ENCODE measurements at regions not wholly inside any gene's neighbourhood (a gene's known extent, or its start where the extent isn't known, plus 50 kb on each side); places are given as distances from the start of the nearest gene placed in this dataset.
"Not testable (repeated sequence)": the region's sequence is repeated elsewhere in the genome, so short reads cannot be mapped to it uniquely, and the experiment has no call there.

DNA sequence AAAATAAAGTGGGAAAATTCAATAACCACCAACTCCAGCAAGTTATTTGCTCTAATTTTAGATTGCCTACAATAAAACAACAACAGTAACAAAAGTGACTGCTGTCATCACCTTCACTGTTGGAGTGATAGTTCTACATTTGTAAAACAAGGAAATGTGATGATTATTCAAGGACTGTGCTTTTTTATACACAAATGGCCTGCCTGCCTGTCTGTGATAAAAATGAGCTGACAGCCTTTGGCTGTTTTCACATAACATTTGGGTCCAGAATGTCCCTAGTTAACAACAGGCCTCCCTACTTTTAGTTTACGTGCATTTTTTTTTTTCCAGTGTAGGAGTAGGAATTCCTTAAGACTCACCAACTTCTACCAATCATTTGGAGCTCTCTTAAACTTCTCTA is 768.8 kb downstream of the PDCD6IP start:
- DNase-seq, result no peak

DNA sequence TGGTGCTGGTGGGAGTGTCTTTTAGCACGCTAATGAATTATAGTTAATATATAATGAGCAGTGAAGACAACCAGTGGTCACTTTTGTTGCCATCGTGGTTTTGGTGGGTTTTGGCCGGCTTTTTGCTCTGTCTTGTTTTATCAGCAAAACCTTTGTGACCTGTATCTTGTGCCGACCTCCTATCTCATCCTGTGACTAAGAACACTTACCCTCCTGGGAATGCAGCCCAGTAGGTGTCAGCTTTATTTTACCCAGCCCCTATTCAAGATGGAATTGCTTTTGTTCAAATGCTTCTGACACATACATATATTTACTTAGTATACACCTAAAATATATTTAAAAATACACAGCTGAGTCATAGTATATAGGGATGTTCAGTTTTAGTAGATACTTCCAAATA is 770.3 kb downstream of the PDCD6IP start:
- DNase-seq, result no peak

DNA sequence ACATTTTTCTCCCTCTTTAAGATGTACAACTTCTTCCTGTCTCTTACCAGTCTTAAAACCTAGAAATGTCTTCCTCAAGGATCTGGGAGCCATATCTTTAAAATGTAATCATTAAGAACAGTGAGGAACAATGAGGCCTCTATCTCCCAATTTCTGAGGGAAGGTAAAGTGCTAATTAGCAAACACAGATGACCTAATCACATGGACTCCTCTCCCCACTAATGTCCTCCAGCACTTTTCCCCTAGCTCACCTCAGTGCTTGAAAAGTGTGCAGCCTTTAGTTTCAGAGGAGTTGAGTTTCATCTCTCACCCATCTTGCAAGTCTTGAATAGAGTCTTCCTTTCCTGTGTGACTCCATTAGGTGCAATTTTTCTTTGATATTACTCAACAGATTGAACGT is 771.0 kb downstream of the PDCD6IP start:
- DNase-seq, result no peak

DNA sequence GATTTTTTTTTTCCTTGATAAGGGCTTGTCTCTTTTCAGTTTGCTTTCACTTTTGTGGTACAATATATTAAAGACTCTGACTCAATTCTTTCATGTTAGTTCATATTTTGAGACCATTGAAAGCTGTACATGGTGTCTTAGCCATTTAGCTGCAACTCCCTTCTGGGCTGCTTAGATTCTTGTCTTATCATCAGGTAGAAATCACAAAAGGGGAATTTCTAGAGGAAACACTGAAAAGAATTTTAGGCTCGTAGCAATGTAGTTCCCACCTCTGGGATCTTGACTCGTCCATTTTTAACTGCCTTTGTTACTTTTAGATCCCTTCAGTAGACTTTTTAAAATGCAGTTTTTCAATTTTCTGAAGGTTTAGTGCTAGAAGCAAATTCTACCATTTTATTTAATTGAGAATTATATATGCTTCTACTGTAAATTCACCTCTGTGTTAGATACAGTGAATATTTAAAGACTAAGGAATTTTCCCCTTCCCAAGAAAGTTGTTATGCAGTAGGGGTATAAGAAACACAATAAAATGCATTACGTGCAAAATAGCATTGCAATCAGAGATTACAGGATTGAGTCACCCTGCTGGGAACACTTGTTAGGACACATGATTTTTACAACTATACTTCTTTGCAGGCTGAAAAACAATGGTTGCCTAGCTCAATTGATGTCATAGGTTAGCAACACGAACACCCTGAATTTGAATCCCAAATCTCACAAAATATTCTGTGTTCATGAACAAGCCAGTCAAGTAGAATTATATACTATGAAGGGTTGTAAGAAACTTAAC is 772.7 kb downstream of the PDCD6IP start:
- no peak for DNase-seq

DNA sequence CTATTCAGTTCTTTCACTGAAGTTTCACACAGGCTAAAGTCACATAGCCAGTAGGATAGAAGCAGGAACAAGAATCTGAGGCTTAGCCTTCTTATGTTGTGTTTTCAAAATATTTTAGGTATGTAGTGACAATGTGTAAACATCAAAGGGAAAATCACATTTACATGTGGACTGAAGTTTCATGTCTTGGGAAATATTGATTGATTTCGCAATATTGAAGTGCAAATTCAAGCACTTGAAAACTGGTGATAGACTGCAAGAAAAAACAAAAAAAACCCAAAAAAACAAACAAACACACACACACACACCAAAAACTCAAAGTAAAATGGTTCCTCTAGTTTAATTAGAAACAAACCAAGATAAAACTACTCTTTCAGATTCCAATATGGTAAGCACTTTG is 773.3 kb downstream of the PDCD6IP start:
- no peak for DNase-seq

DNA sequence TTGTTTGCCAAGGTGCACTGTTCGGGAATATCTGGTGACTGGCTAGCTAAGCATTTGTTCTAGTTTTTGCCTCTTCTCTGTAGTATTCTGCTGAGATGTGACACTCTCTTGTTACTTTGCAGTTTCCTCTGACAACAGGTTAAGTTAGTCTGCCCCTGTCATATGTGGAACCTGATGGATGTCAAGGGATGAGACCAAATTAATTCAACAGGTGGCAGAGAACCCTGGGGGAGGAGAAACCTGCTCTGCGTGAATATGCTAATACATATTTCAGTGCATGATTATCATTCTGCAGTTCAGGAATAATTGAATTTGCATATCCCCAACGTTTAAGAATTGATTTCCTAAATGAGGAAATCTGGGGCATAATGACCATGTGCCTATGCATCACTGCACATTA is 777.3 kb downstream of the PDCD6IP start:
- no peak for DNase-seq

DNA sequence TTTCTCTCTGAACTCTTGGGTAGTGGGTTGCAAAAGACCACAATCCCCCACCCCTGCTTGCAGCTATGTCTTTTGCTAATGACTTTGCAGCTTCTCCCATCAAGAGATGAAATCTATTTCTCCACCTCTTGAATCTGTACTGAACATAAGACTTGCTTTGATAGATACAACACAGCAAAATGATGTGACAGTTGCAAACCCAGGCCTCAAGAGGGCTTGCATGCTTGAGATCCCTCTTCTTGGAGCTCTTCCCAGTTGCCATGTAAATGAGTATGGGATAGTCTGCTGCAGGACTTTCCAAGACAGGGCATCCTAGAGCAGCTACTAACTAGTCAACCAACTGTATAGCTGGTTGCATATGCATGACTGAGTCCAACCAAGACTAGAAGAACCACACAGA is 783.6 kb downstream of the PDCD6IP start:
- DNase-seq, result no peak

DNA sequence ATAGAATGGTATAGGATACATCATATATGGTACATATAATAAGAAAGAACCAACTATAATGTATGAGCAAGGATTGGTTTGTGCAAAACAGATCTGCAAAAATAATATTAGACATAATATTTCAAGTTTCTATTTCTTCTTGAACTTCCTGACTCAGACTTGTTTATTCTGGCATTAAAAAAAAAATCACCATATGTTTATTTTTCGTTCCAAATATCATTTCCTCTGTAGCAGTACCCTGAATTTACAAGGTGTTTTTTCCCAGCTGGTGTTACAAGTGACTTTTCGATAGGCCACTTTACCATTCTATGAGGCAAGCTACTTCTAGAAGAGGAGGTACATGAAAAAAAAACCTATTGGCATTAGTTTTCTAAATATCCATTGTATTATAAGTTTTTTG is 785.0 kb downstream of the PDCD6IP start:
- no peak for DNase-seq

DNA sequence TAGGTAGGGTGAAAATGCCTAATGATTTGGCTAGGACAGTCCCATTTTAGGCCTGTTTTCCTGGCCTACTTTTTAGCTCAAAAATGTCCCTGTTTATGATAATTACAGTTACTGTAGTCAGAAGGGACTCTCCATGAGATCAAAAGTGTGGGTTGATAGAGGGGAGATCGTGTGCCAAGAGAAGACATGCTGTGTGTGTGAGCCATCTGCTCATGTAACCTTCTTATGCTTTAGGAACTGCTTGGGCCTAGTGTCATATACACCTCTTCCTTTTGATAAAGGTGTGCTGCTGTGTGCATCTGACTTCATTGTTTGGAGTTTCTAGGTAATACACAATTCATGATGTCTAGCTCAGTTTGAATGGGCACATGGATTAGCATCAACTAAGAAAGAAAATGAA is 786.5 kb downstream of the PDCD6IP start:
- no peak for DNase-seq

DNA sequence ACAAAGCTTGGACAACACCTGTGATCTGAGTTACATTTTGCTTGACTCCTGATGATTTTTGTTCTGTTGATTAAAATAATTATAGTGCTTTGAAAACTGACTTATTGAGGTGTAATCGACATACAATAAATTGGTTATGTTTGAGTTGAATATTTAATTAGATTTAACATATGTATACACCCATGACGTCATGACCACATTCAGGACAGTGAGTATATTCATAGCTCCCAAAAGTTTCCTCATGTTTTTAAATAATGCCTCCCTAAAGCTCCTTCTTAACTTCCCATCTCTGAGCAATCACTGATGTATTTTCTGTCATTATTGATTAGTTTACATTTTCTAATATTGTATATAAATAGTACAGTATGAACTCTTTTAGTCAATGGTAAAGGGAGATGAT is 801.2 kb downstream of the PDCD6IP start:
- DNase-seq, result no peak

DNA sequence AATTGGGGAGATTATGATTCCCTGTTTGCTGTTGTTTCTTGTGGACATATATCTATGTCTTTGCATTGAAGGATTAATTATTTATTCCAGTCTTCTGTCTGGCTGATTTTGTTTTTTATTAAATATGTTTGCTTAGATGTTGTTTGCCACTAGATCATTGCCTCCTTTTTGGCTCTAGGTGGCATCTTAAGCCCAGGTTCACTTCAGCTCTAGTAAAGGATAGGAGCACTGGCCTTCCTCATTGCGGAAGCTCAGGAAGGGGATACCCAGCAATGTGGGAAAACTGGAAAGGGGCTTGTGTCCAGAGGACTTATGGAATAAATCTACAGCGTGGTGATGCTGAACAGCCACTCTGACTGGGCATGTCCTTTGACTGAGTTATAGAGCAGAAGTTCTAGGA is 821.6 kb downstream of the PDCD6IP start:
- no peak for DNase-seq

DNA sequence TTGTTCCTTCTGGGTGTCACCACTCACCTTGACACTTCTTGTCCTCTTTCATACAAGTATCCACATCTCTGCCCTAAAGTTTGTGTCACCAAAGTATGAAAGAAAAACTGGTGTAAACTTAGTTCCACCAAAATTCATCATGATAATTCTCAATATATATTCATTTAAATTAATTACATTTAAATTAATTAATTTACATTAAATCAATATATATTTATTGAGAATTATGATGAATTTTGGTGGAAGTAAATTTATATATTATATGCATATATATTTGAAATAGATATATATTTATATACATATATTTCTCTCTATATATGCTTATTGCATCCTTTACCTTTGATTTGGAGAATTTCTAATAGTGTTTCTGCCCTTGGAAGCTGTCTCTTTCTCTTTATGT is 828.3 kb downstream of the PDCD6IP start:
- no peak for DNase-seq

DNA sequence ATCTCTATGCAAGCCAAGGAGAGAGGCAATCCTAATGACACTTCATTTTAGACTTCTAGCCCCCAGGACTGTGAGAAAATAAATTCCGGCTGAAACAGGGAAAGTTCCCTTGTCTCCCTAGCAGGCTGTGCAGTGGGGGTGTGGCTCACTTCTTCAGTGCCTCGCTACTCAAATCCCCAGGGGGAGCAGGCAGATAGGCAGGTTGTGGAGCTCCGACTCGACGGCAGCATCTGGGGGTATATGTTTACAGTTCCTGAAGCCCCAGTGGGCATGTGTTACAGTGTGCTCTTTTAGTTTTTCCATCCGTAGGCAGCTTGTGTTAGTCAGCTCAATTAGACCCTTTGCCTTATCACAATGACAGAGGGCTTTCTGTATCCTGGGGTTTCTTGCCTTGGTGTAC is 836.5 kb downstream of the PDCD6IP start:
- no peak for DNase-seq

DNA sequence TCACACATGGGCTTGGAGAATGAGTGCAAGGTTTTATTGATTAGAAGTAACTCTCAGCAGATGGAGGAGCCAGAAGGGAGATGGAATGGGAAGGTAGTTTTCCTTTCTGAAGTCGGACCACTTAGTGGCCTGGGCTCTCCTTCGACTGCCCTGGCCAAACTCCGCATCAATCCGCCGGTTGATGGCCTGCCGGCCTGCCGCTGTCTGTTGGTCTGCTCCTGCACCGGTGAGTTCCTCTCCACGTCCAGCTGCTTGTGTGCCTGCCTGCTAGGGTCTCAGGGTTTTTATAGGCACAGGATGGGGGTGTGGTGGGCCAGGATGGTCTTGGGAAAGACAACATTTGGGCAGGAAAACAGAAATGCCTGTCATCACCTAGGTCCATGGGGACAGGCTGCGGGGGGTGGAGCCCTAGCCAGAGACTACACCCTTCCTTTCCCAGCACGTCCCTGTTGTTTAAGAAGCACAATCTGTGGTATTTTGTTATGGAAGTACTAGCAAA is 837.0 kb downstream of the PDCD6IP start:
- DNase-seq, result no peak

DNA sequence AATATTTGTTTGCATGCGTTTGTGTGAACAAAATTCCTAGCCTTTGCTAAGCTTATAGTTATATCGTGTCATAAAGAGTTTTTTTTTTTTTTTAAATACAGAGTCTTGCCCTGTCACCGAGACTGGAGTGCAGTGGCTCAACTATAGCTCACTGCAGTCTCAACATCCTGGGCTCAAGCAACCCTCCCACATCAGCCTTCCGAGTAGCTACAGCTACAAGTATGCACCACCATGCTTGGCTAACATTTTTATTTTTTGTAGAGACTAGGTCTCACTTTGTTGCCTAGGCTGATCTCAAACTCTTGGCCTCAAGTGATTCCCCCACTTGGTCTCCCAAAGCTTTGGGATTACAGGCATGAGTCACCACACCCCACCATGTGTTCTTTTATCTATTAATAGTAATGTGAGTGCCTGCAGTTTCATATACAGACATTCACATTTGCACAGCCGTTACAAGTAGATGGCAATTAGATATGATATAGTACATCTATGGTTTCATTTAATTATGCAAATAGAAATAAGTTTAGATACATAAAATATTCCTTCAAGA is 848.6 kb downstream of the PDCD6IP start:
- no peak for DNase-seq

DNA sequence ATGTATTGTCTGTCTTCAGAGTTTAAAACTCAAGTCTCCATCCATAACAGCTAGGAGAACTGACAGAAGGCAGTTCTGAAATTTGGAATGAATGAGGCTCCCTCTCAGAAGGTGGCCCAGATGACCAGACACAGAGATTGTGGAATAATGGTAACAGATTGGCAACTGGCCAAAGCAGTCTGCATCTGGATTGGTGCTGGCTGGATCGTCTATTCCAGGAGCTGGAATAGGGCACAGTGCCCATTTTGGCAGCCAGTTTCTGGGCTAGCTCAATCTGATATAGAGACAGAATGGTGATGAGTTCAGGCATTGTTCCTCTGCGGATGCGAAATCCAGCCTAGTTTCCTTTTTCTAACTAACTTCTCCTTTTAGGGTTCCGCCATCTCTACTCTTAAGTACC is 851.7 kb downstream of the PDCD6IP start:
- DNase-seq, result no peak

DNA sequence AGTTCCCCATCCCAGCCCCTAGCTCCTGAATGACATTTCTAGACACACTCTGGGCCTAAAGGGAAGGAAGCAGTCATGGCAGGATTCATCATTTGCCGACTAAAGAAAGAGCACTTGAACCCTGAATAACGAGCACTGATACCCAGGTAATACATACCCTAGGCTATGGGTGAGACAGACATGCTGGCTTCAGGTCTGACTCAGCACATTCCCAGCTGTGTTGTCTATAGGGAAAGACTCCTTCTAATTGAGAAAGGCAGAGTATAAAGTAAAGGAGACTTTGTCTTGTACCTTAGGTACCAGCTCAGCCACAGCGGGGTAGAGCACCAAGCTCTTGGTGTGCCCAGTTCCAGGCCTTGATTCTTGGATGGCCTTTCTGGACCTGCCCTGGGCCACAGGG is 870.5 kb downstream of the PDCD6IP start:
- DNase-seq, result no peak

DNA sequence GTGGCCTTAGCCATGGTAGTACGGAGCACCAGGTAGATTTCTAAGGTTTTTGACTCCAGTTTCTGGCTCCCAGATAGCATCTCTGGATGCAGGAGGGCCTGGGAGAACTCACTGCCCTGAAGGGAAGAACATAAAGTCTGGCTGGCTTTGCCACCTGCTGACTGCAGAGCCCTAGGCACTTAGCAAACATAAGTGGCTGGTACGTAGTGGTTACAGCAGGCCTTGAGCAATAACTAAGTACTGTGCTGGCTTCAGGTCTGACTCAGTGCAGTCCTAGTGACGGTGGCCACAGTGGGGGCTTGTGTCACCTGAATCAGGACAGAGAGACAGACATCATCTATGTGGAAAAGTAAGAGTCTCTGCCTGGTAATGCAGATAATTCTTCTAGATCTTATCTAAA is 871.1 kb downstream of the PDCD6IP start:
- DNase-seq, result no peak

DNA sequence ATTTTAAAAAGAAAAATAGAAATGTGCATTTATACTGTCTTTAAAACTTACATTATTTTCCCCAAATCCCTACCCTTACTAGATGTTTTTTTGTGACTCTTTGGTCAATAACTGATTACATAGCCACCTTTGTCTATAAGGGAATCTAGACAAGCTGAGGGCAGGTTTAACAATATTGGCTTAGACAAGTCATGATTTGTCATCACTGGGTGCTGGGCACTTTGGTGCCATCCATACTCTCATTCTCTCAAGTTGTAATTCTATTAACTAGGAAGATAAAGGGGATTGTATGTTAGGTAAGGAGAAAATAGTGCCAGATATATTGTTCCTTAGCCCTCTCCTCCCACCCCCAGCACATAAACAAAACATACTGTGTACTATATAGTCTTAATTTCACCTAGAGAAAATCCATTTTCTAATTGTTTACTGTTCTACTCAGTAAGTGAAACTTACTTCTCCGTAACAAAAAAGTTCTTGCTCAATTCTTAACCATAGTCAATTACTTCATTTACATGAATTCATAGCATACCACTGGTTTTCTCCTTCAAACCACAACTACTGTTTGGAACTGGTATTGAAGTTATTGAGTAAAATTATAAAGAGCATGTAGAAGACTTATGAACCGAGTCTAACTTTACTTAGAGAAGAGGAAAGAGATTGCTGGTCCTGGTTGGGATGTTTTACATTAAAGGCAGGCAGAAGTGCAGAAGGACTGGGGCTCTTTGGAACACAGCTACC is 877.1 kb downstream of the PDCD6IP start:
- DNase-seq, result no peak

DNA sequence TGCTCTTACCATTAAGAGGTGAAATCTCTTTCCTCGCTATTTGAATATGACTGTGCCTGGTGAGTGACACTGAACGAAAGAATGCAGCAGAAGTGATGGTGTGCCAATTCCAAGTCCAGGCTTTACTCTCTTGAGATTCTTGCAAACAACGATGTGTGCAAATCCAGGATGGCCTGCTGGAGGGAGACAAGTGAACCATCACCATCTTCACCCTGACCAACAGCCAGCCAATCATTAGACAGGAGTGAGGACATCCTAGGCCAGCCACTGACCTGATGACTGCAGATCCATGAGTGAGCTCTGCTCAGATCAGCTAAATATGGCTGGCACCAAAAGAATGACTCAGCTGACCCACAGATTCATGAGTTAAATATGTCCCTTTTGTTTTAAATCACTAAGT is 878.0 kb downstream of the PDCD6IP start:
- no peak for DNase-seq

DNA sequence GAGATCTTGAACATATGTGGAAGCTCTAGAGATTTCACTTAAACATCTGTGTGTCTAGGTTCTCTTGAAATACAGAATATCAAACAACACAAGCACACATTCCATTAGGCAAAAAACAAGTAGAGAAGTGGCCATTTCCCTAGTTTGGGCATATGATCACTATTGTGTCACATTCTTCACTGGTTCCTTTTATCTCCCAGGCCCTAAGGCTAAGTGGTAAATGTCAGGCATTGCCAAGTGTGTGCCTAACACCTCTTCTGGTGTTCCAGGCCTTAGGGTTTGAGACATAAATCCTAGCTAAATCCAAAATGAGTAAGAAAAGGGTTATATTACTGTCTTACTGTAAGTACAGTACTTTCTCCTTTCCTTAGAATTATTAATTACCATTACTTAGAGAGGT is 880.1 kb downstream of the PDCD6IP start:
- DNase-seq, result no peak

DNA sequence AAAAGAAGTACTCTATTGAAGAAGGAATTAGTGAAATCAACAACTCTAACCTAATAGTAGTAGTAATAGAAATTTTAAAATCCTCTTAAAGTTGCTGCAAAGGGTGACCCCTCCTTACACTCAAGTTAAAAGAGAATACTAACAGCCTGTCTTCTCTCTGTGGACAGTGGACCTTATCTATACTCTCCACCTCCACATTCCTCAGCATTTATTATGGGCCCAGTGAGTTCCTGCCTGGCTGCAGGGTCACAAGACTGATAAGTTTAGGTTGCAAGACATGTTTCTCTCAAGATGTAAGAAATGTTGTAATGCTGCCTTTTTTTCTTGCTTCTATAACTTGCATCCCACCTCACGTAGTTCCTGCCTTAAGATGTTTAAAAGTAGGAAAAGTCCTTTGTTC is 880.6 kb downstream of the PDCD6IP start:
- DNase-seq, result not testable (repeated sequence)

DNA sequence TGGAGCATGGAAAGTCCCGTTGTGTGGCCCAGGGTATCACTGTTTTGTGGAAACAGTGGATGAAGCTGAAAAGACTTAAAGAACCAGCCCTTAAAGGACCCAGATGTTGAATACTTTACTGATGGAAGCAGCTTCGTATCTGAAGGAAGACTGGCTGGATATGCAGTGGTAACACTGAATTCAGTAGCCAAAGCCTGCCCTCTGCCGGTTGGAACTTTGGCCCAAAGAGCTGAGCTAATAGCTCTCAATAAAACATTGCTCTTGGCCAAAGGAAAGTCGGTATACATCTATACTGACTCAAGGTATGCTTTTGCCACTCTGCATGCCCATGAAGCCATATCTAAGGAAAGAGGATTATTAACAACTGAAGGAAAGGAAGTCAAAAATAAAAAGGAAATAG is 885.4 kb downstream of the PDCD6IP start:
- DNase-seq, result no peak

DNA sequence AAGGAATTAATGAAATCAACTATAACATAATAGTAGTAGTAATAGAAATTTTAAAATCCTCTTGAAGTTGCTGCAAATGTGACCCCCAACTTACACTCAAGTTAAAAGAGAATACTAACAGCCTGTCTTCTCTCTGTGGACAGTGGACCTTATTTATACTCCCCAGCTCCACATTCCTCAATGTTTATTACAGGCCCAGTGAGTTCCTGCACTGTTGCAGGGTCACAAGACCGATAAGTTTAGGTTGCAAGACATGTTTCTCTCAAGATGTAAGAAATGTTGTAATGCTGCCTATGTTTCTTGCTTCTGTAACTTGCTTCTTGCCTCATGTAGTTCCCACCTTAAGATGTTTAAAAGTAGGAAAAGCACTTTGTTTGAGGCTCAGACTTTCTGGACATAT is 888.1 kb downstream of the PDCD6IP start:
- no peak for DNase-seq
